A549 (cell line): ENCODE measurements at regions not wholly inside any gene's neighbourhood (a gene's known extent, or its start where the extent isn't known, plus 50 kb on each side); places are given as distances from the start of the nearest gene placed in this dataset.

Source experiments
- ATAC-seq, 2 experiments: fragments of 200-7000 bp in 1 of 2; fragments of >200 bp in 1 of 2; cut with Nextera tagmentation in 1 of 2; cut with Tn5 transposase in 1 of 2; 3 replicates each; pipeline versions ENCODE4 v1.8.0 to v1.9.1; 2018 to 2020; ENCODE audit warnings: mild to moderate bottlenecking in 1 of 2, moderate library complexity in 1 of 2
- CTCF ChIA-PET: fragments of 300-600 bp; sonication (Branson Sonifier 250); formaldehyde crosslinking; extraction: SDS; loops from one replicate; lab custom pipeline; 2021; ENCODE audit warnings: antibody characterized with exemption, inconsistent platforms; lab: Yijun Ruan, JAX
- POLR2A ChIA-PET: fragments of 350-600 bp; formaldehyde crosslinking; extraction: SDS; loops from one replicate; lab custom pipeline; 2021; ENCODE audit warnings: antibody characterized with exemption, inconsistent platforms; lab: Yijun Ruan, JAX
- DNase-seq, 2 experiments: peaks; one replicate each; pipeline versions ENCODE4 v3.0.0 to v3.0.0-alpha.2; 2011 to 2016; ENCODE audit warnings: low read depth in 1 of 2, low spot score in 1 of 2
- FAIRE-seq: peaks from 2 replicates; lab custom pipeline; 2011; peaks lifted over from hg19 to GRCh38; lab: Jason Lieb, UNC
- H3K27ac ChIP-seq, 2 experiments: fragments of >200 bp; sonication (Bioruptor Twin); formaldehyde crosslinking; 3 replicates each; pipeline ENCODE4 v1.5.1; 2016 to 2017
- H3K4me1 ChIP-seq: fragments of >200 bp; sonication (Bioruptor Twin); formaldehyde crosslinking; 3 replicates; pipeline ENCODE4 v1.6.1; 2016
- H3K4me2 ChIP-seq: fragments of >200 bp; sonication (Bioruptor Twin); formaldehyde crosslinking; 3 replicates; pipeline ENCODE4 v1.6.1; 2016
- H3K4me3 ChIP-seq: fragments of >200 bp; sonication (Bioruptor Twin); formaldehyde crosslinking; 3 replicates; pipeline ENCODE4 v1.5.1; 2016
- H3K9me3 ChIP-seq: fragments of >200 bp; sonication (Bioruptor Twin); formaldehyde crosslinking; 3 replicates; pipeline ENCODE4 v1.6.1; 2016
- ATOH8 ChIP-seq: fragments of 250-450 bp; sonication (Bioruptor Pico); IDR thresholded peaks from 2 replicates; pipeline ENCODE4 v1.5.0; 2020; ENCODE audit warnings: low read depth, mild to moderate bottlenecking, moderate library complexity
- HES2 ChIP-seq: fragments of >200 bp; sonication (Bioruptor Twin); formaldehyde crosslinking; IDR thresholded peaks from 2 replicates; pipeline ENCODE4 v1.6.1; 2016
- HEYL ChIP-seq: fragments of 250-450 bp; sonication (Bioruptor Pico); IDR thresholded peaks from 2 replicates; pipeline ENCODE4 v1.8.0; 2021; ENCODE audit warnings: mild to moderate bottlenecking, moderate library complexity
- HMGXB4 ChIP-seq: fragments of 250-450 bp; sonication (Bioruptor Pico); IDR thresholded peaks from 2 replicates; pipeline ENCODE4 v1.5.0; 2021; ENCODE audit warnings: mild to moderate bottlenecking, moderate library complexity, borderline replicate concordance
- HOXA7 ChIP-seq: fragments of 250-450 bp; sonication (Bioruptor Pico); IDR thresholded peaks from 2 replicates; pipeline ENCODE4 v1.5.0; 2020; ENCODE audit warnings: mild to moderate bottlenecking, moderate library complexity
- HOXB5 ChIP-seq: fragments of 250-450 bp; sonication (Bioruptor Pico); IDR thresholded peaks from 2 replicates; pipeline ENCODE4 v1.5.0; 2020; ENCODE audit warnings: mild to moderate bottlenecking, moderate library complexity
- MAZ ChIP-seq: fragments of 150-350 bp; IDR thresholded peaks from 2 replicates; pipeline ENCODE4 v1.6.1; 2014; ENCODE audit warnings: antibody characterized with exemption, low read depth, low read length, borderline replicate concordance
- NFE2L2 ChIP-seq: fragments of 150-350 bp; conservative IDR thresholded peaks from 2 replicates; pipeline ENCODE4 v1.6.1; 2014; ENCODE audit warnings: low read length
- PHF8 ChIP-seq: fragments of 200-600 bp; sonication (generic); IDR thresholded peaks from 2 replicates; pipeline ENCODE4 v1.6.1; 2016; ENCODE audit warnings: low read depth, mild to moderate bottlenecking, antibody characterized with exemption, moderate library complexity, borderline replicate concordance
- RAD21 ChIP-seq, 2 experiments: fragments of >200 bp in 1 of 2; sonication (Bioruptor Twin) in 1 of 2; formaldehyde crosslinking in 1 of 2; IDR thresholded peaks in 1 of 2; conservative IDR thresholded peaks in 1 of 2; 2 replicates in 1 of 2; 3 replicates in 1 of 2; pipeline ENCODE4 v1.6.1; 2012 to 2018; ENCODE audit warnings: inconsistent platforms in 1 of 2
- SMC3 ChIP-seq: fragments of >200 bp; sonication (Bioruptor Twin); formaldehyde crosslinking; IDR thresholded peaks from 3 replicates; pipeline ENCODE4 v1.6.1; 2018; ENCODE audit warnings: inconsistent platforms
- SREBF2 ChIP-seq: fragments of 450-650 bp; IDR thresholded peaks from 2 replicates; pipeline ENCODE4 v1.6.1; 2014; ENCODE audit warnings: mild to moderate bottlenecking, moderate library complexity
- TP53 ChIP-seq: fragments of 250-450 bp; sonication (Bioruptor Pico); IDR thresholded peaks from 2 replicates; pipeline ENCODE4 v1.5.0; 2021; ENCODE audit warnings: mild to moderate bottlenecking, moderate library complexity
- ZFP36 ChIP-seq: fragments of 450-650 bp; IDR thresholded peaks from 2 replicates; pipeline ENCODE4 v1.6.1; 2014; ENCODE audit warnings: borderline replicate concordance; ENCODE audit not compliant: partially characterized antibody
- WGBS: methylation state at CpG from one replicate; pipeline ENCODE4 v1.1.6; 2017; ENCODE audit errors: missing lambda C conversion rate; 5-methylcytosine and 5-hydroxymethylcytosine counted together
- TF ChIP-seq, protein P1 (sequence below): fragments of >200 bp; sonication (Bioruptor Twin); formaldehyde crosslinking; IDR thresholded peaks from 3 replicates; pipeline ENCODE4 v1.6.1; 2016
- TF ChIP-seq, protein P2 (sequence below): IDR thresholded peaks from 2 replicates; pipeline ENCODE4 v1.6.1; 2012
- TF ChIP-seq, protein P3 (sequence below): IDR thresholded peaks from 2 replicates; pipeline ENCODE4 v1.6.1; 2012

GRCh38 chr13:40158757-40159156, 503.3 kb downstream of the COG6 start (continued):
- no peak for TF ChIP-seq RAD21 (conservative IDR thresholded peaks at IDR 0.05 in 1 of 2, IDR thresholded peaks at IDR 0.05 in 1 of 2)
- no peak for TF ChIP-seq HES2
- TF ChIP-seq, protein P1, sequence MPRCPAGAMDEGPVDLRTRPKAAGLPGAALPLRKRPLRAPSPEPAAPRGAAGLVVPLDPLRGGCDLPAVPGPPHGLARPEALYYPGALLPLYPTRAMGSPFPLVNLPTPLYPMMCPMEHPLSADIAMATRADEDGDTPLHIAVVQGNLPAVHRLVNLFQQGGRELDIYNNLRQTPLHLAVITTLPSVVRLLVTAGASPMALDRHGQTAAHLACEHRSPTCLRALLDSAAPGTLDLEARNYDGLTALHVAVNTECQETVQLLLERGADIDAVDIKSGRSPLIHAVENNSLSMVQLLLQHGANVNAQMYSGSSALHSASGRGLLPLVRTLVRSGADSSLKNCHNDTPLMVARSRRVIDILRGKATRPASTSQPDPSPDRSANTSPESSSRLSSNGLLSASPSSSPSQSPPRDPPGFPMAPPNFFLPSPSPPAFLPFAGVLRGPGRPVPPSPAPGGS: no peak
- TF ChIP-seq, protein P2, sequence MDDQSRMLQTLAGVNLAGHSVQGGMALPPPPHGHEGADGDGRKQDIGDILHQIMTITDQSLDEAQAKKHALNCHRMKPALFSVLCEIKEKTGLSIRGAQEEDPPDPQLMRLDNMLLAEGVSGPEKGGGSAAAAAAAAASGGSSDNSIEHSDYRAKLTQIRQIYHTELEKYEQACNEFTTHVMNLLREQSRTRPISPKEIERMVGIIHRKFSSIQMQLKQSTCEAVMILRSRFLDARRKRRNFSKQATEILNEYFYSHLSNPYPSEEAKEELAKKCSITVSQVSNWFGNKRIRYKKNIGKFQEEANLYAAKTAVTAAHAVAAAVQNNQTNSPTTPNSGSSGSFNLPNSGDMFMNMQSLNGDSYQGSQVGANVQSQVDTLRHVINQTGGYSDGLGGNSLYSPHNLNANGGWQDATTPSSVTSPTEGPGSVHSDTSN: no peak
- TF ChIP-seq HEYL (CRISPR knock-in tag): no peak
- TF ChIP-seq SMC3: no peak

DNA sequence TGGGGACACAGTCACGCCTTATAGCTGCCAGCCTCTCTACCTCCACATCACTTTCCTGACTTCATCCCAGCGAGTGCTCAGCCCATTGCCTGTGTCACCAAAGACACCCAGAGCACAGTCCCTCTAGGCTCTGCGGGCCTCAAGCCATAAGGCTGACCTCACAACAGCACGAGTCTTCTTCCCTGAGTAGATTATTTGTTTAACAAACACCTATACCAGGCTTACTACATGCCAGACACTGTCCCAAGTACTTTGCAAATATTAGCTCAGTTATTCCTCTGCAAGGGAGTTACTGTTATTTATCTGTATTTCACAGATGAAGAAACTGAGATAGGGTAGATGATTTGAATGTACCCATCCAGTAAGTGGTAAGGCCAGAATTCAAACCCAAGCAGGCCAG, 504.3 kb downstream of the COG6 start:
- 71% methylated on average over 4 of the region's 4 CpGs for WGBS
- ATAC-seq (no peak), FAIRE-seq (no peak), DNase-seq (no peak)
- POLR2A ChIA-PET: no interaction called here
- no peak overlapping the region for H3K4me2 ChIP-seq
- H3K9me3 ChIP-seq: no peaks in the 10 kb centered on the region
- no peak overlapping the region for H3K4me3 ChIP-seq
- CTCF ChIA-PET: no interaction called here
- peaks cover 13% of the 10 kb centered on the region for H3K4me1 ChIP-seq
- TF ChIP-seq ATOH8 (CRISPR knock-in tag): no peak
- no peak for TF ChIP-seq HEYL (CRISPR knock-in tag)
- TF ChIP-seq HOXB5 (CRISPR knock-in tag): no peak
- TF ChIP-seq TP53 (CRISPR knock-in tag): no peak
- TF ChIP-seq PHF8: no peak
- TF ChIP-seq, protein P3, sequence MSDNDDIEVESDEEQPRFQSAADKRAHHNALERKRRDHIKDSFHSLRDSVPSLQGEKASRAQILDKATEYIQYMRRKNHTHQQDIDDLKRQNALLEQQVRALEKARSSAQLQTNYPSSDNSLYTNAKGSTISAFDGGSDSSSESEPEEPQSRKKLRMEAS: no peak
- TF ChIP-seq RAD21 (conservative IDR thresholded peaks at IDR 0.05 in 1 of 2, IDR thresholded peaks at IDR 0.05 in 1 of 2): no peak
- no peak for TF ChIP-seq SREBF2
- no peak for TF ChIP-seq HMGXB4
- TF ChIP-seq NFE2L2: no peak
- TF ChIP-seq ZFP36: no peak
- no peak for TF ChIP-seq HES2
- no peak for TF ChIP-seq MAZ
- TF ChIP-seq HOXA7 (CRISPR knock-in tag): no peak
- peak overlapping the region in 1 of 2 experiments; percentile 33; a peak in 1 of 6 replicates for H3K27ac ChIP-seq
